AG09319 (cell line): ENCODE measurements at regions not wholly inside any gene's neighbourhood (a gene's known extent, or its start where the extent isn't known, plus 50 kb on each side); places are given as distances from the start of the nearest gene placed in this dataset.

ENCODE experiments used
- DNase-seq: peaks from one replicate; pipeline ENCODE4 v3.0.0-alpha.2; 2010; ENCODE audit warnings: low read depth; ENCODE audit errors: extremely low read depth
- CTCF ChIP-seq: IDR thresholded peaks from 2 replicates; pipeline ENCODE4 v1.5.1; 2011; ENCODE audit warnings: low read depth, mild to moderate bottlenecking, inconsistent platforms, low read length, moderate library complexity

GRCh38 chr2:217332417-217332791 lies 472.5 kb upstream of the TNP1 start:
- TF ChIP-seq CTCF: no peak
- no peak for DNase-seq

- DNase-seq: no peak
These were observed 471.9 kb upstream of the TNP1 start for GRCh38 chr2:217331523-217332416.

GRCh38 chr2:217330647-217331046 lies 470.8 kb upstream of the TNP1 start:
- no peak for DNase-seq
- TF ChIP-seq CTCF: no peak

More at GRCh38 chr2:217331523-217332416, 471.9 kb upstream of the TNP1 start:
- TF ChIP-seq CTCF: no peak

- no peak for TF ChIP-seq CTCF
- DNase-seq: no peak
These were observed 469.2 kb upstream of the TNP1 start for GRCh38 chr2:217329023-217329431.

GRCh38 chr2:217328622-217328978 lies 468.7 kb upstream of the TNP1 start:
- TF ChIP-seq CTCF: no peak
- DNase-seq: no peak

GRCh38 chr2:217327953-217328621 lies 468.2 kb upstream of the TNP1 start:
- DNase-seq: no peak
- TF ChIP-seq CTCF: no peak
